HK-2 (cell line): ENCODE measurements at regions not wholly inside any gene's neighbourhood (a gene's known extent, or its start where the extent isn't known, plus 50 kb on each side); places are given as distances from the start of the nearest gene placed in this dataset.

ENCODE experiments used
- DNase-seq: peaks from one replicate; pipeline ENCODE4 v3.0.0-alpha.2; 2018; ENCODE audit not compliant: unreplicated experiment

- no peak for DNase-seq
These were observed 253.6 kb downstream of the CDH26 start for GRCh38 chr20:60211618-60212463.

- no peak for DNase-seq
These were observed 254.5 kb downstream of the CDH26 start for GRCh38 chr20:60212695-60213094.

GRCh38 chr20:60213126-60213893, 255.1 kb downstream of the CDH26 start:
- DNase-seq, result no peak

- no peak for DNase-seq
These were observed 256.9 kb downstream of the CDH26 start for GRCh38 chr20:60214901-60215815.

DNA sequence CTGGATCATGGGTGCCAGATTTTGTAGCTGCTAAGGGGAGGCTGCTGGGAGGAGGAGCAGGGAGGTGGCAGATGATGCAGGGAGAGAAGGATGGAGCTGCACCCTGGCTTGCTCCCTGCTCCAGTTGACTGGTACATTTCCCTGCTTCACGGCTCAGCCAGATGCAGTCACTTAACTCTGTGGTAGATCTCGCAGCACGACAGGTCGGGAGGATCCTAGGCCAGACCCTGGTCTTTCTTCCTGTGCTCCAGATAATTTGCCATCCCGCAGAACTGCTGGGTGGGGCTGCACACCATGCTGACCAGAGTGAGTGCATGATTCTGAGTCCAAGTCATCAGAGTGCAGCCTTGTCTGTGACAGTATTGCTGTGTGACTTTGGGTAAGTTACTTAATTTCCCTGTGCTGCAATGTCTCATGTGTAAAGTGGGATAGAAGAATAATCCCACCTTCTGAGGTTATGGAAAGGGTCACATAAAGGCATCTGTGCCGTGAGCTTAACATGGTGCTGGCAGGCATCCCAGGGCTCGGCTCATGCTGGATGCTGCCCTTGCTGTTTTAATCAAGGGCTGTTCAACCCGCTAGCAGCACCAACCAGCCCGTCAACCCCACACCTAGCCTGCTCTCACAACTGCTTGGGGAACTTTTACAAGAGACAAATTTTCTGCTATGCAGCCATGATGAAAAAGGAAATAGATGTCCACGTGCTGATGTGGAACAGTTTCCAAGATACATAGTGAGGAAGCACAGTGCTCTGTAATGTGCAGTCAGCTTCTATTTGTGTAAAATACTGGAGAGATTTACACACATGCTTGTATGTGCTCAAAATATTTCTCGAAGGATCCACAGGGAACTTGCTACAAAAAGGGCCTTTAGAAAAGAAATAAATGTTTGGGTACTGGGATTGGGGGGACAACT, 257.9 kb downstream of the CDH26 start:
- no peak for DNase-seq

GRCh38 chr20:60219231-60219630, 261.0 kb downstream of the CDH26 start:
- no peak for DNase-seq

GRCh38 chr20:60219984-60220562, 261.9 kb downstream of the CDH26 start:
- DNase-seq, result no peak

DNA sequence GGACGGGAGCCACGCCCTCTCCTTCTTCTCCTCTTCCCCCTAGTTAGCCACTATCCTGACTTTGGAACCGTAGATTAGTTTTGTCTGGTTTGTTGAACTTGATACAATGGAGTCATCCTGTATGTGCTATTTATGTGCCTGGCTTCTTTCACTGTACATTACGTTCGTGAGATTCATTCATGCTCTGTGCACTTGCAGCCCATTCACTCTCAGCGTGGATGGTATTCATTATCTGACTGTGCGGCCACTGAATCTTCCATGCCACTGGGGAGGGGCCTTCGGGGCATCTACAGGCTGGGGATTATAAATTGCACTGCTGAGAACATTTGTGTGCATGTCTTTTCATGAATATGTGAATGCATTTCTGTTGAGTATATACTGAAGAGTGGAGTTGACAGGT, 262.5 kb downstream of the CDH26 start:
- no peak for DNase-seq

DNA sequence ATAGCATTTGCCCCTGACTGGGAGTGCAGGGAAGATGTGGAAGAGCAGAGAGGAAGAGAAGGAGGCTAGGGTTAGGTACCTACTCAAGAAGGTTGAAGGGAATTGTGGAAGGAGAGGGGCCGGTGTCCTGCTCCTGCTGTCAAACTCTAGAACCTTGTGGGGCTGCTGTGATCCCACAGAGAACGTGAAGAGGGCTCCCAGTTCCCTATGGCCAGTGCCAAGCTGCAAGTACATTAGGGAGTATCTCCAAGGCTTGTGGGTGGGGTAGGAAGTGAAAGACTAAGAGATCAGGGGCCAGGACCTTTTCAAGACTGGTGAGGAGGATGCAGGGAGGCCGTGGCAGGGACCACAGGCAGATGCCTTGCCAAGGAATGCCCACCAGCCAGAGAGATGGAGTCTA, 263.4 kb downstream of the CDH26 start:
- DNase-seq, result no peak

GRCh38 chr20:60222497-60222896, 264.3 kb downstream of the CDH26 start:
- no peak for DNase-seq

GRCh38 chr20:60223174-60223573, 265.0 kb downstream of the CDH26 start:
- no peak for DNase-seq

DNA sequence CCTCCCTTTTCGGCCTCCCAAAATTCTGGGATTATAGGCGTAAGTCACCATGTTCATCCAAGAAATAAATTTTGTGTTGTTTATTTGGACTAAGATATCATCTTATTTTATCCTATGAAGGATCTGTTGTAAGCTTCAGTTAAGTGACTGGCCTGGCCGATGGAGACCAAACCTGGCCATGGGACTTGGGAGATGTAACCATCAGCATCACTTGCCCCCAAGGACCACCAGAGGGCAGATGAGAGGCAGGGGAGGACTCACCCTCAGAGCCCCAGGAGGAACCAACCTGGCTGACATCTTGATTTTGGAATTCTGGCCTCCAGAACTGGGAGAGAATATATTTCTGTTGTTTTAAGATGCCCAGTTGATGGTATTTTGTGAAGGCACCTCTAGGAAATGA, 266.7 kb downstream of the CDH26 start:
- DNase-seq, result peak; percentile 23

- DNase-seq, result no peak
These were observed 270.0 kb downstream of the CDH26 start for GRCh38 chr20:60228255-60228654.

DNA sequence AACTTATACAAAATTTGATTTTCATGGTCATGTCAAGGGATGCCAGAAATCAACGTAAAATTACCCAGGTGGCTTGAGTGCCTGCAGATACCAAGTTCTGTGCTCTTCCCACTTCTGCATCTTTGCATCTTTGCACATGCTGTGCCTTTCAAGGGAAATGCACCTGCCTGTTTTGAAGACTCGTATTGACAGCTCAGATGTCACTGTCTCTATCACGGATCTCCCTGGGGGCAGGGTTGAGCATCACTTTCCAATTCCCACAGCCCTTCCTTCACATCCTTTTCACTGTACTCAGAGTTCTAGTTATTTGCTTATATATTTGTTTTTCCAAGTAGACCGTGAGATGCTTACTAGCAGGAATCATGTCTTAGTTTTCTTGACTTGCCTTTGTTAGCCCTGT, 274.2 kb downstream of the CDH26 start:
- no peak for DNase-seq

DNA sequence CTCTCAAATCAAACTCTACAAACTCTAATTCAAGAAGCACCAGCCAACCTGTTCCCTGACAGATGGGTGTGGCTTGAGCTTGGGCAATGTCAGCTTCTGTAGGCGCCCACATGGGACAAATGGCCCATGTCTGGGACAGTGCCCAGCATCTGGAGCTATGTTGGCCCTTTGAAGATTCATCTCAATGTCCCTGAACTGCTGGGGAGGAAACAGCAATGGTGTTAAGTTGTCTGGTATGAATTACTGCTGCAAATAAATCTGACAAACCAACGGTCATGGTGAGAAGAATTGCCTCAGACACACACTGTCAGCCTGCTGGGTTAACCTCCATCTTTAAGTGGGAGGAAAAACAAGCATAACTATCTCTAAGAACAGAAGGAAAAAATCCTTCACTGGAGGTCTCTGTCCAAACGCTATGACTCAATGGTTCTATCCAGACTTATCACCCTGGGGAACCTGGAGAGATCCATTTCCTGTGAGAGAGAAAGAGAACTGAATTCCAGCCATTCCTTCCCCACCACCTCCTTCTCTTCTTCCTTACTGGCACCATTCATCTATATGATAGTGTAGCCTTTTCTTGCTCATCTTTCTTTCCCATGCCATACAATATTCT, 274.9 kb downstream of the CDH26 start:
- DNase-seq, result no peak

DNA sequence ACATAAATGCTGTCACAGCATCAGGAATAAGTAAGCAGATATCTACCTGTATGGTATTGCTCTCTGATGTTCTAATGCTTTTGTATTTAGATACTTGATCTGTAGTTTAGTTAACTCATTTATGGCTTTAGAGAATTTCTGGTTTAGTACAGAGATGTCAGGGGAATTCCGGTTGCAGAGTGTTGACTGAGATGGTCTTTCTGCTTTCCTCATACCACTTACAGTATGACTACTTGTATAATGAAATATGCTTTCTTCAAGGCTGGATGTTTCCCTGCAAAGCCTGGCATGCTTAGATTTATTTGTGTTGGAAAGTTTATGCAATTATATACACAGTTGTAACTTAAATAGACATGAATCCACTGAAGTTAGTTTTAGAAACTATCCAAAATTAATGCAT, 278.4 kb downstream of the CDH26 start:
- no peak for DNase-seq

- DNase-seq, result no peak
These were observed 279.8 kb downstream of the CDH26 start for GRCh38 chr20:60237981-60238380.

DNA sequence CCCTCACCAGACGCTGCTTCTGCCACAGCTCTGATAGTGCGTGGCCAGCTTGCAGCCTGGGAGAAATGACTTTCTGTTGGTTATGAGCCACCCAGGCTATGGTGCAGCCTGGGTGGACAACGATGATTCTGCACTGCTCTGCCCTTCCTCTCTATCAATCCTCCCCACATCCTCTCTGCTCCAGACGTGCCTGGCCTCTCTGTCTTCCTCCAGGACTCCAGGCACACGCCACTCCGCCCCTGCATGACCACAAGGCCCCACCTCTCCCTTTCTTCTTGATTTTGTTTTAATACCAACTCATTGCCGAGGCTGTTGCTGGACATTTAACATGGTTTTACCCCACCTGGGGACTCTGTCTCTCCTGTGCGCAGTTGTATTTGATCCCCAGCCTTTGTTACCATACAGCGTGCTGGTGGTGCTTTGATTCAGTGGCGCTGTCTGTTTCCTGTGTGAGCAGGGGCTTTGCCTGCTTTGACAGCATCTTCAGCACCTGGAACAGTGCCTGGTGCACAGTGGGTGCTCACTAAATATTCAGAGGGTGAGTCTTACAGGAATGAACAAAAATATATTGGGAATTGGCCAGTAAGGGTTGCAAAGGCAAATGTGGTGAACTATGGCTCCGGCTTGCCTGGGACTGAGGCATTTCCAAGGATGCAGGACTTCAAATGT, 280.9 kb downstream of the CDH26 start:
- no peak for DNase-seq

- no peak for DNase-seq
These were observed 281.7 kb downstream of the CDH26 start for GRCh38 chr20:60239956-60240355.

DNA sequence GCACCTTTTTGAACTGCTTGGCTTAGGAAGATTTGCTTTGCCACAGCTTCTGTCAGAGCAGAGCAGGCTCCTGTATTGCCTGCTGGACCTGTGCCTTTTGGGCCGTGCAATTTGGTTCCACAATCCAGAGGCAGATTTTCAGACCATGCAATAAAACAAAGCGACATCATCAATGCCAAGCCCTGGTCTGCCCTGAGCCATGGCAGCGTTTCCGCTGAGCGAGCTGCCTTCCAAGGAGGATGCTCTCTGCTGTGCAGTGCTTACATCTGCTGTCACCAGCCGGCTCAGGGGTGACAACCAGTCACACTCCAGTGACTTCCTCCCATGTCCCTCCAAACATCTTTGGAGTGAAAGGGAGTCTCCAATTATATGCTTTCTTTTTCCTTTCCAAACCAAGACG, 282.2 kb downstream of the CDH26 start:
- DNase-seq, result no peak
